ENCODE measurements at regions not wholly inside any gene's neighbourhood (a gene's known extent, or its start where the extent isn't known, plus 50 kb on each side); places are given as distances from the start of the nearest gene placed in this dataset.
"Not testable (repeated sequence)": the region's sequence is repeated elsewhere in the genome, so short reads cannot be mapped to it uniquely, and the experiment has no call there.

DNA sequence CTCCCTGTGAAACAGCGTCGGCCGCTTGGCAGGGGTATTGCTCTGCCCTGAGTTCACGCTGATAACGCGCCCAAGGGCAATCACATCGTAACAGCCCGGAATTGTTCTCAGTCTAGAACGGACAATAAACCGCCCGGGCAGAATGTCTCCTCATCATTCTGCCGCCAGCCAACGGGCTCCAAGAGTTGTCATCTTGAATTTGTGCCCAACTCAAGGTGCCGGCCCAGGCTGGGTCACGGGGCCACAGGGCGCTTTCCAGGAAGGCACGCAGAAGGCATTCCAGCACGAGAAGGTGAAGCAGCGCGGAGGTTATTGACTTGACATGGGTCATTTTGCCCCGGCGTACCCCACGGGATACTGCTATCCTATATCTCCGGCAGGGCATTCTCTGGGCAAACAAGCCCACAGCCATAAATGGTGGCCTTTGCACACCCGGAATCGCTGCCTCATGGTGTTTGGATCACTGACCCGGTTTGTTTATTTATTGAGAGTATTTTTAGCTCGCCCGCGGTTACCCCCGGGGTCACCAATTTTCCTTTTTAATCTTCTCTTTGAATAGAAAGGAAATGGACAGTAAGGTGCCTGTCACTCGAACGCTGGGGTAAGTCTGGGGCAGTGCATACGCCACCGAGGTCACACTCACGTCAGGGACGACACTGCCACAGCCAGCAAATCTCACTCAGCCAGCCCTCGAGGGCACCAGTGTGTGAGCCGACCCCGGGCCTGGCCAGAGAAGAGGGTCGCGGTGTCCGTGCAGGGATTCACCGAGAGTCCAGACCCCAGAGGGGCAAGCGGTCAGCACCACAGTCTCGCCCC, 72.4 kb upstream of the FGF3 start:
- H3K27ac Mint-ChIP-seq = no peak overlapping the region
- H3K27me3 Mint-ChIP-seq = peaks cover 7 to 11% of the 10 kb centered on the region in 2 donors
- H3K4me3 Mint-ChIP-seq = no peak overlapping the region
- ATAC-seq (no peak), DNase-seq (ENCODE audit: low spot score) (no peak)
- H3K36me3 Mint-ChIP-seq = no peaks in the 10 kb centered on the region
- H3K9me3 Mint-ChIP-seq = no peaks in the 10 kb centered on the region
- H3K4me1 Mint-ChIP-seq (ENCODE audit: low read depth in 2 of 2) = peaks cover 4 to 6% of the 10 kb centered on the region in 2 donors

DNA sequence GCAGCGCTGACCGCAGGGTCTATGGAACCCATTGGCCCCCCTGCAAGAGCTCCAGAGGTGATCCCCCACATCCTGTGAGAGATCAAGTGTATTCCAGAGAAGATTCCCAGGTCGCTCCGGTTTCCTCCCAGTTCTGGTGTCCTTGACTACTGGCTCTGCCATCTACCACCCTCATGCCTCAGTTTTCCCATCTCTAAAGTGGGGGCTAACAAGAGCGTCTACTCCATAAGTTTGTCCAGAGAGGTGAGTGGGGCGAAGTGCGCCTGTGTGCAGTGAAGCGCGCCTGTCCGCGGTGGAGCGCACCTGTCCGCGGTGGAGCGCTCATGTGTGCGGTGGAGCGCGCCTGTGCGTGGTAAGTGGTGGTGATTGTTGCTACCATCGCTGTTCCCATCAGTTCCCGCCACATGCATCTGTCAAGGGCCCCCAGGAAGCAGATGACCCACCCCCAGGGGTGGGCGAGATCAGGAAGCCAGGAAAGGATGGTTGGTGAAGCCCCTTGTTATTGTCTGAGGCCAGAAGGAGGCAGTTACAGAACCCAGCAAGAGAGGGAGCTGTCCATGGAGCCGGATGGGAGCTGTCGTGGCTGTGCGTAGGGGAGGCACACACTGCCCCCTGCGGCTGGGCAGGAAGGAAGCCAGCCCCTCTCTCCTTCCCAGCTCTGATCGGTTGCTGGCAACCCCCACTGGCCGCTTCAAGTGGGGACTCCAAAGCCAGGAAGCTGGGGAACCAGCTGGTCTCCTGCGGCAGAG, 73.2 kb upstream of the FGF3 start:
- H3K9me3 Mint-ChIP-seq = no peaks in the 10 kb centered on the region
- H3K36me3 Mint-ChIP-seq = no peaks in the 10 kb centered on the region
- H3K4me1 Mint-ChIP-seq (ENCODE audit: low read depth in 2 of 2) = peaks cover 4 to 6% of the 10 kb centered on the region in 2 donors
- H3K4me3 Mint-ChIP-seq = no peak overlapping the region
- no peak overlapping the region for H3K27ac Mint-ChIP-seq
- peak in 1 of 2 donors; percentile 41 for ATAC-seq
- no peak for DNase-seq (ENCODE audit: low spot score)
- H3K27me3 Mint-ChIP-seq = peaks cover 7 to 15% of the 10 kb centered on the region in 2 donors

DNA sequence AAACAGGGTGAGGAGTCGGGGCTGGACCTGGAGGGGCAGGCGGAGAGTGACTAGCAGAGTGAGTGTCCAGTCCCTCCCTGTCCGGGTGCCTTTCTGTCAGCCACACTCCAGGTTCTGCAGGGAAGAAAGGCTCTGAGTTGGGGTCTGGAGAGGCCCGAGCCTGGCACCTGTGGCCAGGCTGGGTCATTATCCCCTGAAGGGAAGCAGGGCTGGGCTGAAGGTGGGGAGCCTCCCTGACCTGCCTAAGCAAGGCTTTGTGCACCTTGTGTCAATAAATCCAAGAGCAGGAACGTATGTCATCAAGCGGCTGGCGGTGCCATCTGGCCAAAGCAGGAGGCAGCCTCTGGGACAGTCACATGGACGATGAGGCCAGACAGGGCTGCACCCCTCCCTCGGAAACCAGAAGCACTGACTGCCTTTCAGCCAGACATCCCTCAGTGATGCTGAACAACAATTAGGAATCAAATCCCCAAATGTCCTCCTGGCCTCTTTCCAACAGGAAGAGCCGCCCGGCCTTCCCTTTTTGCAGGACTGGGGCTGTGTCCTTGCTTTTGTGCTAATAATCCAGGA, 73.9 kb upstream of the FGF3 start:
- H3K4me3 Mint-ChIP-seq = no peak overlapping the region
- peak in 1 of 2 donors; percentile 30 for ATAC-seq

DNA sequence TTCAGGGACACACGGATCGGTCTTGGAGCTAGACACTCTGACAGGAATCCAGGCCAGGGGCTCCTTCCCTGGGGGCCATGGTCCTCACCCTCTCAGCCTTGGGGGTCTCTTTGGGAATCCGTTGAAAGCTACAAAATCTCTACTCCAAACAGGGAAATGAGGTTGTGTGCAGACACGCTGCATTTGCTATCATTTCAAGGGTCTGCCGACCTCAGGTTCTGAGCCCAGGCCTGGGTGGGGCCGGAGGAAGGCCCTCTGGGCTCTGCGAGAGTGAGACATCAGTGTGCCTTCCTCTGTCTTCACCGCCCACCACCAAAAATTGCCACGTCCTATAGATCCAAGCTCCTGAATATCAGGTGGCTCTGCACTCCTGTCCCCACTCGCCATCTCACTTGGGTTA, 74.4 kb upstream of the FGF3 start:
- ATAC-seq (no peak), DNase-seq (ENCODE audit: low spot score) (no peak)
- no peak overlapping the region for H3K27ac Mint-ChIP-seq
- no peaks in the 10 kb centered on the region for H3K4me1 Mint-ChIP-seq (ENCODE audit: low read depth in 2 of 2)
- H3K4me3 Mint-ChIP-seq = no peak overlapping the region
- H3K36me3 Mint-ChIP-seq = no peaks in the 10 kb centered on the region
- peaks cover 0 to 11% of the 10 kb centered on the region in 2 donors for H3K27me3 Mint-ChIP-seq
- no peaks in the 10 kb centered on the region for H3K9me3 Mint-ChIP-seq

More for the DNA sequence above, 73.9 kb upstream of the FGF3 start:
- no peak overlapping the region for H3K27ac Mint-ChIP-seq
- H3K27me3 Mint-ChIP-seq = peaks cover 5 to 14% of the 10 kb centered on the region in 2 donors
- H3K36me3 Mint-ChIP-seq = no peaks in the 10 kb centered on the region
- DNase-seq (ENCODE audit: low spot score) = no peak
- peaks cover 3 to 4% of the 10 kb centered on the region in 2 donors for H3K4me1 Mint-ChIP-seq (ENCODE audit: low read depth in 2 of 2)
- H3K9me3 Mint-ChIP-seq = no peaks in the 10 kb centered on the region

DNA sequence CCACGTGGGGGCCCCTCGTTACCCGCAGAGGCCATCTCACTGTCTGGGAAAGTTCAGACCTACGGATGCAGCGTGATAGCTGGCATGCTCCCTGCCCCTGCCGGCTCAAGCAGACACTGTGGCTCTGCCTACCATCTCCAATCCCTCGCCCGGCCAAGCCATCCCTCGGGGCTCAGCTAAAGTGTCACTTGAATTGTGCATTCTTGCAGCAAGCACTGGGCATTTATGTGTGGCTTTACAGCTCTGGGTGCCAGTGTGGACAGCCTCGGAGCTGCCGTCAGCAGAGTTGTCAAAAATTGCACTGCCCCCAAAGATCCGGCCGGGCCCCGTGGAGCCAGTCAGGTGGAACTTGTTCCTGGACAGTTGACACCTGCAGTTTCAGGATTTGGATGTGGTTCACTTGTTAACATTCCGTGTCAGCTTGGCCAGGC, 75.0 kb upstream of the FGF3 start:
- Mint-ChIP-seq H3K27me3 (peaks cover 0 to 15% of the 10 kb centered on the region in 2 donors), H3K36me3 (no peaks in the 10 kb centered on the region), H3K4me3 (no peak overlapping the region), H3K27ac (no peak overlapping the region), H3K9me3 (no peaks in the 10 kb centered on the region), H3K4me1 (ENCODE audit: low read depth in 2 of 2) (no peaks in the 10 kb centered on the region)
- DNase-seq (ENCODE audit: low spot score) (no peak), ATAC-seq (no peak)

DNA sequence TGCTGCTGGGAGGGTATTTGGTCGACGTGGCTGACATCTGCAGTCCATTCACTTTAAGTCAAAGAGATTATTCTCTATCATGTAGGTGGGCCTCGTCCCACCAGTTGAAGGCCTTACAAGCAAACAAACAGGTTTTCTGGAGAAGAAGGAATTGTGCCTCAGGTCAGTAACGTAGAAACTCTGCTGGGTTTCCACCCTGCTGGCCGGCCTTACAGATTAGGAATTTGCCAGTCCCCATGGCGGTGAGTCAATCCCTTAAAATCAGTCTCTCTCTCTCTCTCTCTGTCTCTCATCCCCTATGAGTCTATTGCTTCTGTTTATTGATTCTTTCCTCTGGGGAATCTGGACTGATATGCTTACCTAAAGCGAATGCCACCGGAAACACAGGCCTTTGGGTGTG, 75.4 kb upstream of the FGF3 start:
- no peak for DNase-seq (ENCODE audit: low spot score)
- no peak overlapping the region for H3K27ac Mint-ChIP-seq
- no peak overlapping the region for H3K4me3 Mint-ChIP-seq
- H3K4me1 Mint-ChIP-seq (ENCODE audit: low read depth in 2 of 2) = no peaks in the 10 kb centered on the region
- no peaks in the 10 kb centered on the region for H3K9me3 Mint-ChIP-seq
- no peak for ATAC-seq
- H3K27me3 Mint-ChIP-seq = peaks cover 0 to 16% of the 10 kb centered on the region in 2 donors
- H3K36me3 Mint-ChIP-seq = no peaks in the 10 kb centered on the region

DNA sequence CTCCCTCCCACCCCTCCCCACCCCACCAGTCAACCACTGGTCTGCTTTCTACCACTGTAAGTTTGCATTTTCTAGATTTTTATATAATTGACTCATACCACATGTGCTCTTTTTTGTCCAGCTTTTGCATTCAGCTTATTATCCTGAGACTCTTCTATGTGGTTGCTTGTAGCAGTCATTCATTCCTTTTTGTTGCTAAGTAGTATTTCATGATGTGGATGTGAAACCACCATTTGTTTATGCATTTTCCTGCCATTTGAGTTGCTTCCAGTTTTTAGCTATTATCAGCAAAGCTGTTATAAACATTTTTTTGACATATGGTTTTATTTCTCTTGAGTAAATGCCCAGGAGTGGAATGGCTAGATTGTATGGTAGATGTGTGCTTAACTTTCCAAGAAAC, 77.0 kb upstream of the FGF3 start:
- Mint-ChIP-seq H3K4me1 (ENCODE audit: low read depth in 2 of 2) (no peaks in the 10 kb centered on the region), H3K9me3 (no peaks in the 10 kb centered on the region), H3K27ac (no peak overlapping the region), H3K4me3 (no peak overlapping the region), H3K27me3 (peaks cover 0 to 19% of the 10 kb centered on the region in 2 donors), H3K36me3 (no peaks in the 10 kb centered on the region)
- ATAC-seq (no peak), DNase-seq (ENCODE audit: low spot score) (no peak)

DNA sequence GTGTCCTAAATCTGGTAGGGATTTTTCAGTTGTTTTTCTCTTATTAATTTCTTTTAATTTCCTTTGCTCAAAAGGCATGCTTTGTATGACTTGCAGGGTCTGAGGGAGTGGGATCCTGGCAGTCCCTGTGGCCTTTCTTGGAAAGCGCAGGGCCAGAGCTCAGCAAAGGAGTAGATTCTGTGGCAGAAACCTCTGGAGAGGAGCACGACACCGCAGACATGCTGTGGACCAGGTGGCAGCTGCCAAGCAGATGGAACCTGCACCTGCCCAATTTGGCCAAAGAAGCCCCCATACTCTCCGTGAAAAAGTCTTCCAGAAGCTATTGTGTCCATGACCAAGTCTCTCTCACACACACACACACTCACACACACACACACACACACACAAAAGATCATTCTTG, 78.9 kb upstream of the FGF3 start:
- H3K27ac Mint-ChIP-seq = no peak overlapping the region
- no peak overlapping the region for H3K4me3 Mint-ChIP-seq
- H3K27me3 Mint-ChIP-seq = peaks cover 0 to 11% of the 10 kb centered on the region in 2 donors
- ATAC-seq = no peak
- no peaks in the 10 kb centered on the region for H3K9me3 Mint-ChIP-seq
- H3K36me3 Mint-ChIP-seq = no peaks in the 10 kb centered on the region
- no peaks in the 10 kb centered on the region for H3K4me1 Mint-ChIP-seq (ENCODE audit: low read depth in 2 of 2)
- DNase-seq (ENCODE audit: low spot score) = no peak

DNA sequence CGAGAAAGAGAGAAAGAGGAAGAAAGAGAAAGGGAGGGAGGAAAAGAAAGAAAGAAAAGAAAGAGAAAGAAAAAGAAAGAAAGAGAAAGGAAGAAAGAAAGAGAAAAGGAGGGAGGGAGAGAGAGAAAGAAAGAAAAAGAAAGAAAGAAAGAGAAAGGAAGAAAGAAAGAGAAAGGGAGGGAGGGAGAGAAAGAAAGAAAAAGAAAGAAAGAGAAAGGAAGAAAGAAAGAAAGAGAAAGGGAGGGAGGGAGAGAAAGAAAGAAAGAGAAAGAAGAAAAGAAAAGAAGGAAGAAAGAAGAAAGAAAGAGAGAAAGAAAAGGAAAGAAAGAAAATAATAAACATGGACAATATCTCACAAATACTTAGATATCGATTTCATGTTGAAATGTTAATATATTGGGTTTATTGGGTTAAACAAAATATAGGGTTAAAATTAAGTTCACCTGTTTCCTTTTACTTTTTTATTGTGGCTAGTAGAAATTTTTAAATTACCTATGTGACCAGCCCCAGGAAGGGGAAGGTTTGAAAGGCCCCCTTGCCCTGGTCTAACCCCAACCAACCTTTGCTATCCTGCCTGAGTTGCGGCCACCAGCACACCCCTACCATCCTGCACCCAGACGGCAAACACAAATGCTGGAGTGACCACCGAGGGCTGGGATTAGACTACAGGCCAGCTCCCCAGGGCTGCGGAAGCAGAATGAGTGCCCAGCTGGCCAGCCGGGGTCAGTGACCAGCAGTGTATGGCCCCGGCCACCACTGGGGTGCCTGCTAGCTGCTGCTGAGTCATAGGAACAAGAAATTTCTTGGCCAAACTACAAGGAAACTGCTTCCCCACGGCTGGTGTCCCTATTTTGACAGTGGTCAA, 81.0 kb upstream of the FGF3 start:
- H3K4me3 Mint-ChIP-seq = no peak overlapping the region
- peaks cover 0 to 11% of the 10 kb centered on the region in 2 donors for H3K27me3 Mint-ChIP-seq
- no peaks in the 10 kb centered on the region for H3K36me3 Mint-ChIP-seq
- no peak overlapping the region for H3K27ac Mint-ChIP-seq
- ATAC-seq (no peak), DNase-seq (ENCODE audit: low spot score) (no peak)
- H3K4me1 Mint-ChIP-seq (ENCODE audit: low read depth in 2 of 2) = no peaks in the 10 kb centered on the region
- no peaks in the 10 kb centered on the region for H3K9me3 Mint-ChIP-seq

DNA sequence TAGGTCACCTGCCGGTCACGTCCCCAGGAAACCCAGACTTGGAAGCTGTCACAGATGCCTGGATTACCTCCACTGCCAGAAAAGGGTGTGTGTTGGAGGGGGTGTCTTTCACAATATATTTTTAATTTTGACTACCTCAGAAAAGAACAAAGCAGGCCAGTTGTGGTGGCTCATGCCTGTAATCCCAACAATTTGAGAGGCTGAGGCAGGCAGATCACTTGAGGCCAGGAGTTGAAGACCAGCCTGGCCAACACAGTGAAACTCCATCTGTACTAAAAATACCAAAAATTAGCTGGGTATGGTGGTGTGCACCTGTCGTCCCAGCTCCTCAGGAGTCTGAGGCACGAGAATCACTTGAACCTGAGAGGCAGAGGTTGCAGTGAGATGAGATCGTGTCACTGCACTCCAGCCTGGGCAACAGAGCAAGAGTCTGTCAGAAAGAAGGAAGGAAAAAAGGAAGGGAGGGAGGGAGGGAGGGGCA, 81.6 kb upstream of the FGF3 start:
- DNase-seq (ENCODE audit: low spot score); H3K9me3 Mint-ChIP-seq; H3K4me1 Mint-ChIP-seq (ENCODE audit: low read depth in 2 of 2); H3K36me3 Mint-ChIP-seq; H3K4me3 Mint-ChIP-seq; H3K27ac Mint-ChIP-seq; ATAC-seq: not testable (repeated sequence)
- H3K27me3 Mint-ChIP-seq = peaks cover 0 to 11% of the 10 kb centered on the region in 2 donors

DNA sequence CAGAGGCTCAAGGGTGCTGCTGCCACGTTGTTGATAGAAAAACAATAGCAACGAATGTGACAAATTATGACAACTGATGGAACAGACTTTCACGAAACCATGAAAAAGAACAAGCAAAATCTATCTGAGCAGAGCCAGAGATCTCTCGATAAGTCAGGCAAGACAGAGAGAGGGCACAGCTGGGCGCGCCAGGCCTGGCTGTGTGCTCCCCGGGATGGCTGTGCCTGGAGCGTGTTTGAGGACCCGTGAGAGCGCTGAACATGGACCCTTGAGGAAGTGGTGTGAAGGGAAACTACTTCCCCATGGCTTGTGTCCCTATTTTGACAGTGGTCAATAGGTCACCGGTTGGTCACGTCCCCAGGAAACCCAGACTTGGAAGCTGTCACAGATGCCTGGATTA, 83.1 kb upstream of the FGF3 start:
- no peak for ATAC-seq
- no peak overlapping the region for H3K27ac Mint-ChIP-seq
- H3K27me3 Mint-ChIP-seq = peaks cover 6 to 13% of the 10 kb centered on the region in 2 donors
- H3K36me3 Mint-ChIP-seq = no peaks in the 10 kb centered on the region
- DNase-seq (ENCODE audit: low spot score) = no peak
- no peaks in the 10 kb centered on the region for H3K9me3 Mint-ChIP-seq
- H3K4me1 Mint-ChIP-seq (ENCODE audit: low read depth in 2 of 2) = no peaks in the 10 kb centered on the region
- no peak overlapping the region for H3K4me3 Mint-ChIP-seq

DNA sequence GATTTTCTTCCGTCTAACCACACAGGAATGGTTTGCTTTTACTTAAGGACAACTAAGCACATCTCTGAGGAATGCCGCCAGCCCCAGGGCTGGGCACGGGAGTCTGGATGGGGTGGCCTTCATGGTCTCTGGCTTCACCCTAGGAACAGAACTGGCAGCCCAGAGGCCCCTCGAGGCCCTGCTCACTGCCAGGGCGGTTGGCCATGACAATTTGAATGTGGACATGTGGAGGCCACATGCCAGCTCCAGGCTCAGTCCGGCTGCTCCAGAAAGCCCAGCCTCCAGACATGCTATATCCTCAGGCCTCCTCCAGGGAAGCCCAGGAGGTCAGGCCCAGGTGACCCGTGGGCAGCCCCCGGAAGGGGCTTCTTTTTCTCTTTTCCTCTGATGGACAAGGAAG, 84.0 kb upstream of the FGF3 start:
- H3K36me3 Mint-ChIP-seq = no peaks in the 10 kb centered on the region
- H3K27ac Mint-ChIP-seq = no peak overlapping the region
- ATAC-seq (no peak), DNase-seq (ENCODE audit: low spot score) (no peak)
- no peak overlapping the region for H3K4me3 Mint-ChIP-seq
- no peaks in the 10 kb centered on the region for H3K9me3 Mint-ChIP-seq
- no peaks in the 10 kb centered on the region for H3K4me1 Mint-ChIP-seq (ENCODE audit: low read depth in 2 of 2)
- peaks cover 6 to 13% of the 10 kb centered on the region in 2 donors for H3K27me3 Mint-ChIP-seq
